Neural progenitor cell (in vitro differentiated cells): ENCODE measurements at regions not wholly inside any gene's neighbourhood (a gene's known extent, or its start where the extent isn't known, plus 50 kb on each side); places are given as distances from the start of the nearest gene placed in this dataset.

Experiments
- EZH2 ChIP-seq: fragments of 200-600 bp; sonication (generic); IDR thresholded peaks from 2 replicates; pipeline ENCODE4 v1.6.1; 2017; ENCODE audit warnings: antibody characterized with exemption, mild to moderate bottlenecking, moderate library complexity
- TF ChIP-seq, protein P1 (sequence below): fragments of 200-600 bp; sonication (generic); IDR thresholded peaks from 2 replicates; pipeline ENCODE4 v1.5.1; 2017; ENCODE audit warnings: antibody characterized with exemption, mild to moderate bottlenecking

DNA sequence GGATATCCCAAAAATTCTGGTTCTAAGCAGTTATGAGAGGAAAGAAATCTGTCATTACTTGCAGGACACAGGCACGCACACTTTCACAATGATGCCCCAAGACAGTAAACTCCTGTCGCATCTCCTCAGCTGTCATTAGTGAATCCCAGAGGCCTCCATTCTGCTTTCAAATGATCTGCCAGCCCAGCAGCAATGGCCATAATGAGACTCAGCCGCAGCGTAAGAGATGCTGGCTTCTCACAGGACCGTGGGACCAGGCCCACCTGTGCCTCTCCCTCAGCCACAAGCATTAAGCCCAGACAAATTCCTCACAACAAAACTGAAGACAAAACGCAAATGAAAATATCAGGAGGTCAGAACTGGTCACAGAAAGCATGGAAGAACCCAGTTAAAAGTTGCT, 98.0 kb upstream of the VLDLR start:
- TF ChIP-seq, protein P1, sequence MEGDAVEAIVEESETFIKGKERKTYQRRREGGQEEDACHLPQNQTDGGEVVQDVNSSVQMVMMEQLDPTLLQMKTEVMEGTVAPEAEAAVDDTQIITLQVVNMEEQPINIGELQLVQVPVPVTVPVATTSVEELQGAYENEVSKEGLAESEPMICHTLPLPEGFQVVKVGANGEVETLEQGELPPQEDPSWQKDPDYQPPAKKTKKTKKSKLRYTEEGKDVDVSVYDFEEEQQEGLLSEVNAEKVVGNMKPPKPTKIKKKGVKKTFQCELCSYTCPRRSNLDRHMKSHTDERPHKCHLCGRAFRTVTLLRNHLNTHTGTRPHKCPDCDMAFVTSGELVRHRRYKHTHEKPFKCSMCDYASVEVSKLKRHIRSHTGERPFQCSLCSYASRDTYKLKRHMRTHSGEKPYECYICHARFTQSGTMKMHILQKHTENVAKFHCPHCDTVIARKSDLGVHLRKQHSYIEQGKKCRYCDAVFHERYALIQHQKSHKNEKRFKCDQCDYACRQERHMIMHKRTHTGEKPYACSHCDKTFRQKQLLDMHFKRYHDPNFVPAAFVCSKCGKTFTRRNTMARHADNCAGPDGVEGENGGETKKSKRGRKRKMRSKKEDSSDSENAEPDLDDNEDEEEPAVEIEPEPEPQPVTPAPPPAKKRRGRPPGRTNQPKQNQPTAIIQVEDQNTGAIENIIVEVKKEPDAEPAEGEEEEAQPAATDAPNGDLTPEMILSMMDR, result no peak
- no peak for TF ChIP-seq EZH2
